HCT116 (cell line): ENCODE measurements at regions not wholly inside any gene's neighbourhood (a gene's known extent, or its start where the extent isn't known, plus 50 kb on each side); places are given as distances from the start of the nearest gene placed in this dataset.

Experiments
- CEBPB ChIP-seq: IDR thresholded peaks from 2 replicates; pipeline ENCODE4 v1.6.1; 2012; ENCODE audit warnings: low read depth
- CTCF ChIP-seq, 3 experiments: fragments of 200-600 bp in 1 of 3; sonication (generic) in 1 of 3; IDR thresholded peaks in 2 of 3; conservative IDR thresholded peaks in 1 of 3; 2 replicates each; pipeline ENCODE4 v1.5.1; 2012 to 2017; ENCODE audit warnings: low read depth in 2 of 3, low read length in 2 of 3, antibody characterized with exemption in 1 of 3, borderline replicate concordance in 1 of 3, control low read depth in 1 of 3, mild to moderate bottlenecking in 1 of 3, mixed read lengths in 1 of 3, mixed run types in 1 of 3, moderate library complexity in 1 of 3; ENCODE audit not compliant: insufficient read depth in 1 of 3
- FOSL1 ChIP-seq: IDR thresholded peaks from 2 replicates; pipeline ENCODE4 v1.6.1; 2012; ENCODE audit warnings: low read depth
- POLR2A ChIP-seq: IDR thresholded peaks from 2 replicates; pipeline ENCODE4 v1.7.0; 2011; ENCODE audit warnings: borderline replicate concordance; ENCODE audit not compliant: insufficient read depth, insufficient read length; ENCODE audit errors: extremely low read depth

- no peak for TF ChIP-seq CEBPB
- TF ChIP-seq CTCF (IDR thresholded peaks at IDR 0.05 in 2 of 3, conservative IDR thresholded peaks at IDR 0.05 in 1 of 3; ENCODE audit: borderline replicate concordance in 1 of 3, insufficient read depth in 1 of 3, low read depth in 2 of 3, low read length in 2 of 3) = no peak
- TF ChIP-seq POLR2A = no peak
- TF ChIP-seq FOSL1 = no peak
These were observed 94.2 kb upstream of the USP47 start for GRCh38 chr11:11747570-11747969.
